Cardiac muscle cell (in vitro differentiated cells and primary cell): ENCODE measurements at regions not wholly inside any gene's neighbourhood (a gene's known extent, or its start where the extent isn't known, plus 50 kb on each side); places are given as distances from the start of the nearest gene placed in this dataset.

ENCODE experiments used
- DNase-seq, 2 donors: peaks; one replicate each; pipeline versions ENCODE4 v3.0.0 to v3.0.0-alpha.2; 2010 to 2017; ENCODE audit warnings: low read depth in 1 of 2, low spot score in 1 of 2
- H3K27ac ChIP-seq: fragments of 200-600 bp; sonication (generic); 2 replicates; pipeline ENCODE4 v1.5.1; 2016
- H3K27me3 ChIP-seq: fragments of 200-600 bp; sonication (generic); 2 replicates; pipeline ENCODE4 v1.6.0; 2016; ENCODE audit warnings: control low read depth
- H3K36me3 ChIP-seq: fragments of 200-600 bp; sonication (generic); 2 replicates; pipeline ENCODE4 v1.5.1; 2016; ENCODE audit warnings: control low read depth
- H3K4me1 ChIP-seq: fragments of 200-600 bp; sonication (generic); 2 replicates; pipeline ENCODE4 v1.8.1; 2017; ENCODE audit warnings: low read depth, mild to moderate bottlenecking, mixed run types
- H3K4me3 ChIP-seq: fragments of 200-600 bp; sonication (generic); 2 replicates; pipeline ENCODE4 v1.5.1; 2016; ENCODE audit warnings: mild to moderate bottlenecking
- H3K9me3 ChIP-seq: fragments of 200-600 bp; sonication (generic); 2 replicates; pipeline ENCODE4 v1.5.1; 2017; ENCODE audit warnings: low read depth, mild to moderate bottlenecking, control low read depth
- CTCF ChIP-seq: IDR thresholded peaks from 2 replicates; pipeline ENCODE4 v1.5.1; 2012; ENCODE audit warnings: low read depth, mild to moderate bottlenecking, low read length

GRCh38 chr18:61989138-61989537, 96.3 kb upstream of the RNF152 start:
- no peak for TF ChIP-seq CTCF
- H3K27me3 ChIP-seq = no peaks in the 10 kb centered on the region

GRCh38 chr18:61988100-61988499, 95.3 kb upstream of the RNF152 start:
- peak in 1 of 2 donors; percentile 33 for DNase-seq
- Histone ChIP-seq H3K9me3 (no peaks in the 10 kb centered on the region), H3K27ac (no peak overlapping the region), H3K4me1 (peaks cover 8% of the 10 kb centered on the region), H3K27me3 (no peaks in the 10 kb centered on the region), H3K4me3 (no peak overlapping the region), H3K36me3 (no peaks in the 10 kb centered on the region)
- no peak for TF ChIP-seq CTCF

More at GRCh38 chr18:61989138-61989537, 96.3 kb upstream of the RNF152 start:
- no peak overlapping the region for H3K27ac ChIP-seq
- H3K36me3 ChIP-seq = no peaks in the 10 kb centered on the region
- H3K9me3 ChIP-seq = no peaks in the 10 kb centered on the region
- peaks cover 10% of the 10 kb centered on the region for H3K4me1 ChIP-seq
- no peak overlapping the region for H3K4me3 ChIP-seq
- no peak for DNase-seq

GRCh38 chr18:61985681-61986080, 92.9 kb upstream of the RNF152 start:
- no peak for TF ChIP-seq CTCF
- Histone ChIP-seq H3K4me1 (no peaks in the 10 kb centered on the region), H3K9me3 (no peaks in the 10 kb centered on the region), H3K36me3 (no peaks in the 10 kb centered on the region), H3K4me3 (no peak overlapping the region), H3K27me3 (no peaks in the 10 kb centered on the region), H3K27ac (no peak overlapping the region)
- DNase-seq = no peak

GRCh38 chr18:61984349-61984748, 91.5 kb upstream of the RNF152 start:
- no peaks in the 10 kb centered on the region for H3K4me1 ChIP-seq
- no peaks in the 10 kb centered on the region for H3K9me3 ChIP-seq
- H3K4me3 ChIP-seq = no peak overlapping the region
- H3K27ac ChIP-seq = no peak overlapping the region
- DNase-seq = peak in 1 of 2 donors; percentile 34
- no peaks in the 10 kb centered on the region for H3K27me3 ChIP-seq
- no peak for TF ChIP-seq CTCF
- no peaks in the 10 kb centered on the region for H3K36me3 ChIP-seq

GRCh38 chr18:61982475-61982874, 89.7 kb upstream of the RNF152 start:
- no peaks in the 10 kb centered on the region for H3K4me1 ChIP-seq
- no peaks in the 10 kb centered on the region for H3K9me3 ChIP-seq
- H3K36me3 ChIP-seq = no peaks in the 10 kb centered on the region
- no peak overlapping the region for H3K4me3 ChIP-seq
- H3K27me3 ChIP-seq = no peaks in the 10 kb centered on the region
- DNase-seq = no peak
- H3K27ac ChIP-seq = no peak overlapping the region
- no peak for TF ChIP-seq CTCF

- TF ChIP-seq CTCF = no peak
- Histone ChIP-seq H3K36me3 (no peaks in the 10 kb centered on the region), H3K4me1 (no peaks in the 10 kb centered on the region), H3K27me3 (no peaks in the 10 kb centered on the region), H3K27ac (no peak overlapping the region), H3K9me3 (no peaks in the 10 kb centered on the region), H3K4me3 (no peak overlapping the region)
- DNase-seq = peak in 1 of 2 donors; percentile 76
Measured at GRCh38 chr18:61980355-61980754, 87.5 kb upstream of the RNF152 start.
